GM12878 (cell line): ENCODE measurements at regions not wholly inside any gene's neighbourhood (a gene's known extent, or its start where the extent isn't known, plus 50 kb on each side); places are given as distances from the start of the nearest gene placed in this dataset.

Experiments
- ATAC-seq: fragments of 200-7000 bp; cut with Tn5 transposase; 3 replicates; pipeline ENCODE4 v1.9.1; 2020; ENCODE audit warnings: mild to moderate bottlenecking, moderate library complexity
- BruUV-seq: library from RNA; stranded (reverse); fragments of 400-500 nt; replicated peaks from 2 replicates; lab custom pipeline; 2021; lab: Mats Ljungman, UMichigan
- CTCF ChIA-PET: fragments of 300-600 bp; sonication (Branson Sonifier 250); formaldehyde crosslinking; extraction: SDS; loops from one replicate; lab custom pipeline; 2021; ENCODE audit warnings: inconsistent platforms; lab: Yijun Ruan, JAX
- POLR2A ChIA-PET: fragments of 350-600 bp; formaldehyde crosslinking; extraction: SDS; loops from one replicate; lab custom pipeline; 2021; ENCODE audit warnings: inconsistent platforms; lab: Charles Lee
- RAD21 ChIA-PET: fragments of 300-600 bp; sonication (Branson Sonifier 250); formaldehyde crosslinking; loops from one replicate; lab custom pipeline; 2023; ENCODE audit warnings: antibody characterized with exemption; ENCODE audit not compliant: unreplicated experiment; lab: Charles Lee
- SMC1A ChIA-PET: fragments of 300-600 bp; sonication (Branson Sonifier 250); formaldehyde crosslinking; loops from one replicate; lab custom pipeline; 2023; ENCODE audit not compliant: unreplicated experiment, uncharacterized antibody; lab: Charles Lee
- DNase-seq: peaks from one replicate; pipeline ENCODE4 v3.0.0-alpha.2; 2011; ENCODE audit warnings: low read depth, low spot score
- FAIRE-seq: peaks from 3 replicates; lab custom pipeline; 2011; peaks lifted over from hg19 to GRCh38; lab: Jason Lieb, UNC
- H2AFZ ChIP-seq: 2 replicates; pipeline ENCODE4 v1.6.0; 2011; ENCODE audit warnings: low read depth, low read length, control low read depth; ENCODE audit not compliant: control insufficient read depth
- H3K27ac ChIP-seq: 2 replicates; pipeline ENCODE4 v1.5.1; 2011; ENCODE audit warnings: control low read depth; ENCODE audit not compliant: control insufficient read depth, insufficient read depth
- H3K27me3 ChIP-seq, 2 experiments: replicated peaks in 1 of 2; 2 replicates each; pipeline versions ENCODE4 v1.6.0 to v1.6.1; 2011; ENCODE audit warnings: low read length in 1 of 2; ENCODE audit not compliant: control insufficient read depth in 2 of 2, insufficient read depth in 2 of 2
- H3K36me3 ChIP-seq, 2 experiments: 2 replicates each; pipeline ENCODE4 v1.5.1; 2011; ENCODE audit warnings: low read length in 1 of 2; ENCODE audit not compliant: control insufficient read depth in 2 of 2, insufficient read depth in 2 of 2
- H3K4me1 ChIP-seq: 2 replicates; pipeline ENCODE4 v1.6.1; 2011; ENCODE audit warnings: mild to moderate bottlenecking, low read length, moderate library complexity, mixed read lengths; ENCODE audit not compliant: control insufficient read depth, insufficient read depth
- H3K4me2 ChIP-seq: 2 replicates; pipeline ENCODE4 v1.6.0; 2011; ENCODE audit warnings: control low read depth; ENCODE audit not compliant: control insufficient read depth, insufficient read depth
- H3K4me3 ChIP-seq: fragments of 200-600 bp; sonication (generic); 2 replicates; pipeline ENCODE4 v1.5.1; 2016
- H3K79me2 ChIP-seq: 2 replicates; pipeline ENCODE4 v1.6.0; 2011; ENCODE audit warnings: low read length; ENCODE audit not compliant: control insufficient read depth, insufficient read depth
- H3K9ac ChIP-seq: 2 replicates; pipeline ENCODE4 v1.8.0; 2011; ENCODE audit warnings: low read length, control low read depth, mixed read lengths; ENCODE audit not compliant: control insufficient read depth, insufficient read depth
- H3K9me3 ChIP-seq: replicated peaks from 3 replicates; pipeline ENCODE4 v1.5.1; 2011; ENCODE audit warnings: mild to moderate bottlenecking, low read length; ENCODE audit not compliant: control insufficient read depth, insufficient read depth
- H4K20me1 ChIP-seq: 2 replicates; pipeline ENCODE4 v1.6.0; 2011; ENCODE audit not compliant: control insufficient read depth, insufficient read depth
- ATF3 ChIP-seq: IDR thresholded peaks from 2 replicates; pipeline ENCODE4 v1.6.1; 2011; ENCODE audit warnings: low read depth, mild to moderate bottlenecking, low read length, moderate library complexity, borderline replicate concordance; ENCODE audit errors: extremely low read depth
- BACH1 ChIP-seq: fragments of 450-650 bp; IDR thresholded peaks from 2 replicates; pipeline ENCODE4 v1.6.1; 2017; ENCODE audit warnings: mild to moderate bottlenecking, borderline replicate concordance
- ESRRA ChIP-seq: IDR thresholded peaks from 2 replicates; pipeline ENCODE4 v1.6.1; 2012; ENCODE audit warnings: mild to moderate bottlenecking, low read length, improper control_type of control experiment
- ETV6 ChIP-seq, 2 experiments: fragments of 450-650 bp in 1 of 2; IDR thresholded peaks in 1 of 2; conservative IDR thresholded peaks in 1 of 2; 2 replicates each; pipeline ENCODE4 v1.6.1; 2014; ENCODE audit warnings: antibody characterized with exemption in 1 of 2, borderline replicate concordance in 1 of 2, low read depth in 1 of 2, mild to moderate bottlenecking in 1 of 2, moderate library complexity in 1 of 2
- IRF4 ChIP-seq: IDR thresholded peaks from 2 replicates; pipeline ENCODE4 v1.6.1; 2011; ENCODE audit warnings: low read depth, low read length
- KLF5 ChIP-seq: fragments of 450-650 bp; IDR thresholded peaks from 2 replicates; pipeline ENCODE4 v1.6.1; 2014; ENCODE audit warnings: mild to moderate bottlenecking; ENCODE audit not compliant: partially characterized antibody
- MEF2B ChIP-seq: fragments of 450-650 bp; IDR thresholded peaks from 2 replicates; pipeline ENCODE4 v1.6.1; 2018; ENCODE audit warnings: mild to moderate bottlenecking, moderate library complexity; ENCODE audit not compliant: partially characterized antibody, poor library complexity, severe bottlenecking
- RBBP5 ChIP-seq: fragments of 200-600 bp; sonication (generic); conservative IDR thresholded peaks from 2 replicates; pipeline ENCODE4 v1.6.1; 2016
- RFX5 ChIP-seq: IDR thresholded peaks from 2 replicates; pipeline ENCODE4 v1.6.1; 2011; ENCODE audit warnings: low read depth, low read length, improper control_type of control experiment
- SUPT20H ChIP-seq: IDR thresholded peaks from 2 replicates; pipeline ENCODE4 v1.6.1; 2011; ENCODE audit warnings: low read depth, mild to moderate bottlenecking, low read length, moderate library complexity, borderline replicate concordance; ENCODE audit not compliant: control insufficient read depth
- TARDBP ChIP-seq: IDR thresholded peaks from 2 replicates; pipeline ENCODE4 v1.6.1; 2016; ENCODE audit warnings: borderline replicate concordance
- ZNF207 ChIP-seq: fragments of 450-650 bp; IDR thresholded peaks from 2 replicates; pipeline ENCODE4 v1.6.1; 2014; ENCODE audit warnings: antibody characterized with exemption, mild to moderate bottlenecking, borderline replicate concordance
- WGBS: methylation state at CpG from one replicate; pipeline ENCODE4 v1.1.6; 2016; ENCODE audit warnings: low lambda C conversion rate; ENCODE audit not compliant: insufficient replicate concordance, insufficient coverage; ENCODE audit errors: missing lambda C conversion rate; 5-methylcytosine and 5-hydroxymethylcytosine counted together
- in situ Hi-C: fragments of 300-500 bp; cut with MboI; formaldehyde crosslinking; loops from 9 replicates; pipeline ENCODE4 v1.14.3; 2018; ENCODE audit warnings: mixed read lengths
- intact Hi-C: fragments of 100-400 bp; cut with micrococcal nuclease; formaldehyde crosslinking; loops from one replicate; pipeline ENCODE4 v1.14.2; 2022; ENCODE audit not compliant: unreplicated experiment

GRCh38 chr13:33958964-33959363, 141.0 kb downstream of the RFC3 start:
- in situ Hi-C loops (no loop called here), intact Hi-C loops (no loop called here)
- no peaks in the 10 kb centered on the region for H3K4me1 ChIP-seq
- peak; percentile 36; the same call in 1 of the 3 replicates for ATAC-seq
- no peaks in the 10 kb centered on the region for H3K9me3 ChIP-seq
- CTCF ChIA-PET: no interaction called here
- H3K27ac ChIP-seq: no peak overlapping the region
- peak; percentile 8 for DNase-seq
- no peaks in the 10 kb centered on the region for H4K20me1 ChIP-seq
- no peaks in the 10 kb centered on the region for H3K36me3 ChIP-seq
- TF ChIP-seq KLF5 (no peak), TARDBP (no peak), RFX5 (no peak), SUPT20H (no peak), ETV6 (conservative IDR thresholded peaks at IDR 0.05 in 1 of 2, IDR thresholded peaks at IDR 0.05 in 1 of 2; ENCODE audit: borderline replicate concordance in 1 of 2, low read depth in 1 of 2) (no peak), BACH1 (no peak), ESRRA (no peak), IRF4 (no peak), MEF2B (no peak), RBBP5 (no peak), ZNF207 (no peak), ATF3 (no peak)
- POLR2A ChIA-PET: no interaction called here
- BruUV-seq: no TSS peak
- H3K79me2 ChIP-seq: no peaks in the 10 kb centered on the region
- H3K4me3 ChIP-seq: no peak overlapping the region
- H2AFZ ChIP-seq: no peak overlapping the region
- SMC1A ChIA-PET: no interaction called here
- RAD21 ChIA-PET: no interaction called here
- H3K4me2 ChIP-seq: no peak overlapping the region
- WGBS: 50% methylated on average over 2 of the region's 2 CpGs
- FAIRE-seq: no peak
- no peaks in the 10 kb centered on the region for H3K27me3 ChIP-seq
- H3K9ac ChIP-seq: no peak overlapping the region
